NCI-H1694 treated with DMSO at 0.1 percent for 48 hours (cell line): ENCODE measurements at regions not wholly inside any gene's neighbourhood (a gene's known extent, or its start where the extent isn't known, plus 50 kb on each side); places are given as distances from the start of the nearest gene placed in this dataset.

Source experiments
- DNase-seq: peaks from one replicate; lab custom pipeline; 2025; lab: John Stamatoyannopoulos, UW

GRCh38 chr2:150587547-150588505, 100.4 kb upstream of the RND3 start:
- no peak for DNase-seq

- DNase-seq = no peak
Measured at GRCh38 chr2:150586858-150587257, 99.4 kb upstream of the RND3 start.

- DNase-seq = no peak
Measured at GRCh38 chr2:150585221-150585971, 97.9 kb upstream of the RND3 start.

GRCh38 chr2:150584081-150584480, 96.6 kb upstream of the RND3 start:
- no peak for DNase-seq

- DNase-seq = no peak
Measured at GRCh38 chr2:150581717-150582472, 94.4 kb upstream of the RND3 start.

GRCh38 chr2:150578481-150578880, 91.0 kb upstream of the RND3 start:
- no peak for DNase-seq

- DNase-seq = no peak
Measured at GRCh38 chr2:150575861-150576260, 88.4 kb upstream of the RND3 start.

GRCh38 chr2:150572961-150573395, 85.5 kb upstream of the RND3 start:
- no peak for DNase-seq

- DNase-seq = no peak
Measured at GRCh38 chr2:150572194-150572766, 84.8 kb upstream of the RND3 start.

- DNase-seq = no peak
Measured at GRCh38 chr2:150571121-150571520, 83.7 kb upstream of the RND3 start.

GRCh38 chr2:150570712-150571111, 83.2 kb upstream of the RND3 start:
- DNase-seq = no peak

GRCh38 chr2:150569761-150570160, 82.3 kb upstream of the RND3 start:
- DNase-seq = no peak

- DNase-seq = no peak
Measured at GRCh38 chr2:150567771-150568301, 80.4 kb upstream of the RND3 start.

- DNase-seq = no peak
Measured at GRCh38 chr2:150566289-150566688, 78.8 kb upstream of the RND3 start.

GRCh38 chr2:150561076-150561475, 73.6 kb upstream of the RND3 start:
- DNase-seq = no peak

GRCh38 chr2:150557020-150557600, 69.6 kb upstream of the RND3 start:
- no peak for DNase-seq

- no peak for DNase-seq
Measured at GRCh38 chr2:150555611-150556356, 68.3 kb upstream of the RND3 start.

GRCh38 chr2:150554046-150554445, 66.6 kb upstream of the RND3 start:
- DNase-seq = no peak

GRCh38 chr2:150552041-150552820, 64.8 kb upstream of the RND3 start:
- DNase-seq = no peak

GRCh38 chr2:150549381-150549780, 61.9 kb upstream of the RND3 start:
- DNase-seq = no peak
